HT1080 (cell line): ENCODE measurements at regions not wholly inside any gene's neighbourhood (a gene's known extent, or its start where the extent isn't known, plus 50 kb on each side); places are given as distances from the start of the nearest gene placed in this dataset.
"Not testable (repeated sequence)": the region's sequence is repeated elsewhere in the genome, so short reads cannot be mapped to it uniquely, and the experiment has no call there.

ENCODE experiments used
- DNase-seq: peaks from one replicate; pipeline ENCODE4 v3.0.0-alpha.2; 2015; ENCODE audit warnings: low read depth

DNA sequence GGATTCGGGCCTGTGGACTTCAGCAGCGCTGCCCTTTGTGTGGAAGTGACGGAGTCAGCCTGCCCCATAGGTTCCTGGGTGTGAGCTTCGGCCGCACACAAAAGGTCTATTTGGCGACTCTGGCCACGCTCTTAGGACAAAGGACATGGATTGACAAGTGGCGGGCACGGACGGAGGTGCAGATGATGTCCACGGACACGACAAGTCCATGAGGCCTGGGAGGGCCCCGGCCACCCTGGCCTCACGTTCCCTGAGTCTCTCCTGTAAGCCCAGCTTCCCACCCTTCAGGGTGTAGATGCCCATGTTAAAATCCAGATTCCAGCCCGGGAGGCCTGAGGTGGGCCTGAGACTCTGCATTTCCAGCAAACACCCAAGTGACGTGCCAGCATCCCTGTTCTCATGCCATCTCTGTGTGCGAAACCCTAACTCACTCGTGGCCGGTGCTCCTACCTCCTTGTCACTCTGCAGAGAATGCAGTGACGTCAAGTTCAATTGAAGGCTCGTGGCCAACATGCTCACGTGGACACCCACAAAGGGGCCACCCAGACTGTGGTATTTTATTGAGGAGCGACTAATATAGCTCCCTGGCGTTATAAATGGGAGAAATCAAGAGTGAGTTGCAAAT, 111.7 kb downstream of the RTP5 start:
- no peak for DNase-seq

DNA sequence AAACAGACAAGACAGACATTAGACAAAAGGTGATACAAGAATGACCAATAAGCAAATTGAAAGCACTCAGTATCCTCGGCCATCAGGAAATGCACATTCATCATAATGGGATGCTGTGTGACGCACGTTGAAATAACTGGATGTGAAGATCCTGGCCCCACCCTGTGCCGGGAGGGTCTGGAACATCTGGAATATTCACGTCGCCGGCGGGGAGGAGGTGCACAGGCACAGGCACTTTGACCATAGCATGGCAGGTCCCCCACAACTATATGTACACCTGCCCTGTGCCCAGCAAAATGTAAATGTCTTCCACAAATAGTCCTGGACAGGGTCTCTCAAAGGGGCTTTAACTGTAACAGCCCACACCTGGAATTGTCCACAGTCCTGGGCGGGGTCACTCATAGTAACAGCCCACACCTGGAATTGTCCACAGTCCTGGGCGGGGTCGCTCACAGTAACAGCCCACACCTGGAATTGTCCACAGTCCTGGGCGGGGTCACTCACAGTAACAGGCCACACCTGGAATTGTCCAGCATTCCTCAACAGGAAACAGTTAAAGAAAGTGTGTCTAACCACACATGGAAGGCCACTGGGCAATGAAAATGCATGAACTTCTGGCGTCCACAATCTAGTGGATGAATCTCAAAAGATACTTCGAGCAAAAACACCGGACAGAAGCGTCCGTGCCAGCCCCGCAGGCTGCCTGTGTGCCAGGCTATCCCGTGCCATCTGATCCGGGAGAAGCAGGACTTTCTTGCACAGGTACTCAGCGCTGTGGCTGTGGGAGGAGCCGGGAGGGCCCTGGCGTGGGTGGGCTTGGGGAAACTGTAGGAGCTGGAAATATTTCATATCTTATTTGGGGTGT, 113.4 kb downstream of the RTP5 start:
- no peak for DNase-seq

DNA sequence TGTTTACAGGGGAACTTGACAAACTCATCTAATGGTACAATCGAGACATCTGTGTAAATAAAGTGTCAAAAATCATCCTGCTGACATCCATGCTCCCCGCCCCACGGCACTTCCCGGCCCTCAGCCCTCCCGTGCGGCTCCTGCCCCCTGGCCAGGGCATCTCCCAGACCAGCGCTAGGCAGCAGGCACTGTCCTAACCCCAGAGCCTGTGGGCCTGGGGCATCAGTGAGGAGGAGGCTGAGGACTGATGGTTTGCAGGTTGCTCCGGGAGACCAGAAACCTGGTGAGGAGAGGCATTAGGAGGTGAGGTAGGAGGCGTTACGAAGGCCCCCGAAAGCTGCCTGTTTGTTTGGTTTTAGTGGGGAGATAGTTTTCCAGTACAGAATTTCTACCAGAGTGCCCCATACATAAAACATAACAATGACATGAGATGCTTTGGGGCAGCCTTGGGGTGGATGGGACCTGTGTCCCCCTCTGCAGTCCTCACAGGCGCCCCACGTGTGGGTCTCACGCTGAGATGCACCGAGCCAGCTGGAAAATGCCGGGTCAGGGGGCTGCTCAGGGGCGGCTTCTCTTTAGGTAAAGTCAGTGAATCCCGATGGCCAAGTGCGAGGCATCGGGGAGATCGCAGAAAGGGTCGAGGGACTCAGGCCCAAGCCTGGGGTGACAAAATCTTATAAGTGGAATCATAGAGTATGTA, 114.2 kb downstream of the RTP5 start:
- no peak for DNase-seq

DNA sequence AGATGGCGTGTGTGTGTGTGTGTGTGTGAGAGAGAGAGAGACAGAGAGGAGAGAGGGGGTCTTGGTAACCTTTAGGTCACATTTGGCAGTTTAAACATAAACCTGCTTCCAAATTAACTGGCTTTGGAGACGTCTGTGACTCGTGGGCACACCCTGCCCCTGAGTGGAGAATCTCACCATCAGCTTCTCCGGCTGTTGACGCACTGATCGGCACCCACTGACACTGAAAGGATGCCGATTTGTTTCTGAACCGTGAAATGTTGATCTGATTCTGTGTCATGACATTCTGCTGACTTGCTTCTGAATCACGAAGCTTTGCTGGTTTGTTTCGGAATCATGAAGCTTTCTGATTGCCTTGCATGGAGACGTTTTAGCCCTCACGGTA, 114.7 kb downstream of the RTP5 start:
- DNase-seq = no peak

DNA sequence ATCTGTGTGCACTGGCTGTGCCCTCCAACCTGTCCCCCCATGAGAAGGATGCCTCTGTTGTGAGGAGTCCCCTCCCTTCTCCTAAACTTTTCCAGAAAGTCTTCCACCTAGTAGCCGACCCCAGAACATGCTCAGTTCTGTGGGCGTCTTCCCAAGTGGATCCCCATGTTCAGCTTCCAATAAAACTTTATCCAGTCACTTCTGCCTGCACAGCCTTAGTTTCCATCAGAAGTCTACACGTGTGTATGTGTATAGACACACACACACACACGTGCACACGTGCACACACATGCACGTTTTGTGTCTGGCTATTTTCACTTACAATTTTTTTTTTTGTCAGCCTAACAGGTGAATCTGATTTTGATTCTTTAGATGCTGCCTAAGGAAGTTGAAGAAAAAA, 115.1 kb downstream of the RTP5 start:
- no peak for DNase-seq

DNA sequence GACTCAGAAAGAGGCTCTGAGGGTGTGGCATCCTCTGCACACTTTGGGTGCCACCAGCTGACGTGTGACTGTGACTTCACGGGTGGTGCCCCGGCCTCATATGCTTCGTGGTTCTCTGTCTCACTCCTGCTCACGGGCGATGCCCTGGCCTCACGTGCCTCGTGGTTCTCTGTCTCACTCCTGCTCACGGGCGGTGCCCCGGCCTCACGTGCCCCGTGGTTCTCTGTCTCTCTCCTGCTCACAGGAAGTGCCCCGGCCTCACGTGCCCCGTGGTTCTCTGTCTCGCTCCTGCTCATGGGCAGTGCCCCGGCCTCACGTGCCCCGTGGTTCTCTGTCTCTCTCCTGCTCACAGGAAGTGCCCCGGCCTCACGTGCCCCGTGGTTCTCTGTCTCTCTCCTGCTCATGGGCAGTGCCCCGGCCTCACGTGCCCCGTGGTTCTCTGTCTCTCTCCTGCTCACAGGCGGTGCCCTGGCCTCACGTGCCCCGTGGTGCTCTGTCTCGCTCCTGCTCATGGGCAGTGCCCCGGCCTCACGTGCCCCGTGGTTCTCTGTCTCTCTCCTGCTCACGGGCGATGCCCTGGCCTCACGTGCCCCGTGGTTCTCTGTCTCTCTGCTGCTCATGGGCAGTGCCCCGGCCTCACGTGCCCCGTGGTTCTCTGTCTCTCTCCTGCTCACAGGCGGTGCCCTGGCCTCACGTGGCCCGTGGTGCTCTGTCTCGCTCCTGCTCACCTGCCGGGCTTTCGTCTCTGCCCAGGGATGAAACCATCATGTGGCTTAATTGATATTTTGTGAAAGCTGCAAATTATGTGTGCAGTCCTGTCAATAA, 115.8 kb downstream of the RTP5 start:
- not testable (repeated sequence) for DNase-seq

DNA sequence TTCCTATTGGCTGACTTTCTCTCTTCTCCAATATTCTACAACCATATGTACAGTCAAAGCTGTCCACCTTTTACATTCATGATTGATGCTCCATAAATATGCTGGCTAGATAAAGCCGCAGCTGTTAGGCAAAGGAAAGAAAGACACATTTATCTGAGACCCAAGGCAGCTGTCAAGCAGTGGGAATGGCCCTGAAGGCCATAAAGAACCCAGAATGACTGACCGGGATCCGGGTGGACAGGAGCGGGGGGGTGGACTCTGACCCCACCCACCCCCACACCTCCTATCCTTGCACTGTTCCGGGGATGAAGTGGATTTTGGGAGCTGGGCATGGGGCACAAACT, 116.4 kb downstream of the RTP5 start:
- no peak for DNase-seq

DNA sequence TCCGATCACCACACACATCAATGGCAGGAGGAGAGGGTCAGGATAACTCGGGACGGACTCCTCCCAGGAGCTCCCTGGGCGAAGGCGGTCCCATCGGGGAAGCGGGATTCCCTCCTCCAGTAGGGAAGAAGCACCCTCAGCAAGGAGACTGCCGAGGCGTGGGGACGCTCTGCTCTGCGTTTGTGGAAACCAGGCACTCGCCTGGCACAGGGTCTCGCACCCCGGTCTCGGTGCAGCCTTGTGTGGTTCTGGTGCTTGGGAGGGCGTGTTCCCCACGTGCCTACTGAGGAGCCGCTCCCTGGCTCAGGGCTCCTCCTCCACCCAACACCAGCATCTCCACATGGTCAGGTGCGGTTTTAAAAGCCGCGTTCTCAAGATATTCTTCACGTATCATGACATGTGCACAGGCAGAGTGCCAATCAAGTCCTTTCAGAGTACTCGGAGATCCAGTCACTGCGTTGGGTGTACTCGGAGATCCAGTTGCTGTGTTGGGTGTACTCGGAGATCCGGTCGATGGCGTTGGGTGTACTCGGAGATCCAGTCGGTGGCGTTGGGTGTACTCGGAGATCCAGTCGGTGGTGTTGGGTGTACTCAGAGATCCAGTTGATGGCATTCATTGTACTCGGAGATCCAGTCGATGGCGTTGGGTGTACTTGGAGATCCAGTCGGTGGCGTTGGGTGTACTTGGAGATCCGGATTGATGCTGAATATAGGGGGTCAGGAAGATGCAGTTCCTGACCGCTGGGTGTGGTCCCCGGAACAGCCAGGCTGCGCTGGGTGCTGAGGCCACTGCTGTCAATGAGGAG, 117.5 kb downstream of the RTP5 start:
- no peak for DNase-seq

DNA sequence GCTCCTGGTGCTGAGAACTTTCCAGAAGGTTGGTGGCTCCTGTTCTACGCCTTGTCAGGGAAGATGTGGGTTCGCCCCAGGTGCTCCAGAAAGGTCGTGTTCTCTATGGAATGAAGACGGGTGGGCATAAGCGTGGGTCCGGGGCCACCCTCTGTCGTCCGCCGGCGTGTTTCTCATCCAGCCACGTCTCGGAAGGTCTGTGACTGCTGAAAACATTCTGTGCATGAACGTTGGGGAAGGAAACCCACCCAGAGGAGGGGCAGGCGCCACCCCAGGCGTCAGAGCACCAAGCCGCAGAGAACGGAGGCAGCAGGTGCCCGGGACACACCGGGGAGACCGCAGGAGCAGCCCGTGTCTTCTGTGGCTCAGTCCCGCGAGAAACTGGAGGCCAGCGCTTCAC, 118.2 kb downstream of the RTP5 start:
- no peak for DNase-seq

DNA sequence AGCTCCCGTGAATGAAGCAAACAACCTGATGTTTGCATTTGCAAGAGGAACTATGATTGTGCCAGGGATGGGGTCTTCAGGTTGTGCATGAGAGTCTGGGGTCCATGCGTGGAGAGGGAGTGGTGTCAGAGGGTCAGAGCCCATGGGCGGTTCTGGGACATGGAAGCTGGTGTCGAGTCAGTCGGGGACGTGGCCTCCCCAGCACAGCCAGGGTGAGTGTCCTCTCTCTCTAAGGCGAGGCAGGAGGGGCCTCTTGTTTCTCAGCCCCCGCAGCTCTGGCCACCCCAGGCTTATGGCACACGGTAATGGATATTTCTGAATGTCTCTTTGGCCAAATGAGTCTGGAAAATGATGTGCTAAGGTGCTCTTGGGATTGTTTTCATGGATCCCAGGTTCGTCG, 118.6 kb downstream of the RTP5 start:
- no peak for DNase-seq

DNA sequence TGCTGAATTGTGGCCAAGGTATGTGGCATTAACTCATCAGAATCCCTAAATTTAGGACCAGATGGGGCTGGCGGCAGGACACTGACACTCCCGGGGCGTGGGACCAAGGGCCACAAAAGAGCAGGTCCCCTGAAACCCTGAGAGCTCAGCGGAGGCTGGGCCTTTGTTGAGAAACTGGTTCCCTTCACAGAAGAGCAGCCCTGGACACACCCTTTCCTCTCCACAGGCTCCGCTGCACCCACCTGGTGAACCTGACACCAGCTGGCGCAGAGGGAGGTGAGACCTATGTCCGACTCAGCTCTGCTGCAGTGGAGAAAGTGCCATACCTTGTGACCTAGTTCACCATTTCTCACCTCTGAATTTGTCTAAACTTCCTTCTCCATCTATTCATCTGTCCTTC, 119.5 kb downstream of the RTP5 start:
- no peak for DNase-seq

DNA sequence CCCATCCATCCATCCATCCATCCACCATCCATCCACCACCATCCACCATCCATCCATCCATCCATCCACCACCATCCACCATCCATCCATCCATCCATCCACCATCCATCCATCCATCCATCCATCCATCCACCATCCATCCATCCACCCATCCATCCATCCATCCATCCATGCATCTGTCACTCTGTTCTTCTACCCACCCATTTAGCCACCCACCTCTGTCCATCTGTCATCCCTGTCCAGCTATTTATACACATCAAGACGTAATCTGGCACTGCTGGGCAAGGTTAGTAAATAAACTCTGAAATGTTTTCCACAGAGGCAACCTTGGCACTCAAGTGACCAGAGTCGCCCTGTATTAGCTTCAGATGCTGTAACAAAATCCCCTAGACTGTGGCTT, 120.9 kb downstream of the RTP5 start:
- DNase-seq = no peak

DNA sequence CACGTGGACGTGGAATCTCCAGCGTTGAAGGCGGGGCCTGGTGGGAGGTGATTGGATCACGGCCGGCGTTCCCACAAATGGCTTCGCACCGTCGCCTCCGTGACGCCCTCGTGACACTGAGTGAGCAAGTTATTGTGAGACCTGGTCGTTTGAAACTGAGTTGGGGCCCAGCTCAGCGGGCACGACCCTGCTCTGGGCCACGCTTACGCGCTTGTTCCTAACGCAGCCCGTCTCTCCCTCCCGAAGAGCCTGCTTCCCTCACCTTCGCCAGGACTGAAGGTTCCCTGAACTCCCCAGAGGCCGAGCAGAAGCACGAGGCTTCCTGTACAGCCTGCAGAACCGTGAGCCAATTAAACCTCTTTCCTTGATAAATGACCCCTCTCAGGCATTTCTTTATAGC, 121.8 kb downstream of the RTP5 start:
- DNase-seq = no peak

DNA sequence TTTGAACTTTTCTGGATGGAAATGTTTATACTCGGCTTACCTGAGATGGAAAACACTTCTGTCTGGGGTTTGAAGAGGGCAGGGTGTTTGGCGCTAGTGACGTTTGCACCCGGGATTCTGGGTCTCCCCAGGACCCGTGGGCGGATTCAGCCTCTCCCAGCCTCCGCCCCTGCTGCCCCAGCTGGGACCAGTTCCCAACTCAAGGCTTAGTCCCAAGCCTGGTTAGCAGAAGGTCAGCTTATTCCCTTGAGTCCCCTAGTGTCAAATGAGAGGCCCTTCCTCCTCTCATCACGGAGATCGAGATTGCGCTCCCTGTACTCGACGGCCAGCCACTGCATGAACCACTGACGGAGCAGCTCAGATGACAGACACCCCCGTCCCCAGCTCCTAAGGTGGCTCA, 123.2 kb downstream of the RTP5 start:
- DNase-seq = no peak

DNA sequence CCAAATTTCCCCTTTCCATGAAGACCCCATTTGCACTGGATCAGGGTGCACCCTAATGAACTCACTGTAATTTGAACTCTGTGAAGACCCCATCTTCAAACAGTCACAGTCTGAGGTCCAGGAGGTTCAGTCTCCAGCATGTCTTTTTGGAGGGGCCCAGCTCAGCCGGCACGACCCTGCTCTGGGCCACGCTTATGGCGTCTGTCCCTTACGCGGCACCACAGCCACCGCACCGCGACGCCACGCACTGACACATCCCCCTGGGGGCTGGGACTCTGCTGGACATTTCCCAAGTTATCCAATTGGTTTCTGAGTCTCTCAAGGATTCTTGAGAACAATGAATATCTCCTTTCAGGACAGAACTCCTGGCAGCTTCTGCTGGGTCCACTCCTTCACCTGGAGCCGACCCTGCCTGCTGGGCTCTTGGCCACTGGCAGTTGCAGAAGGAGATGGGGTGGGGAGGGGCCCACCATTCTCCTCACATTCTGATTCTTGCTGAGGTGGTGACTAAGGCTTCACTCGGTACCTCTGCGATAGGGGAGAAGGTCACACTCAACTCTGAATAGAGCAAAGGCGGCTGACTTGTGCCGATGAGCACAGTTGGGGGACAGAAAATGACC, 124.0 kb downstream of the RTP5 start:
- no peak for DNase-seq

DNA sequence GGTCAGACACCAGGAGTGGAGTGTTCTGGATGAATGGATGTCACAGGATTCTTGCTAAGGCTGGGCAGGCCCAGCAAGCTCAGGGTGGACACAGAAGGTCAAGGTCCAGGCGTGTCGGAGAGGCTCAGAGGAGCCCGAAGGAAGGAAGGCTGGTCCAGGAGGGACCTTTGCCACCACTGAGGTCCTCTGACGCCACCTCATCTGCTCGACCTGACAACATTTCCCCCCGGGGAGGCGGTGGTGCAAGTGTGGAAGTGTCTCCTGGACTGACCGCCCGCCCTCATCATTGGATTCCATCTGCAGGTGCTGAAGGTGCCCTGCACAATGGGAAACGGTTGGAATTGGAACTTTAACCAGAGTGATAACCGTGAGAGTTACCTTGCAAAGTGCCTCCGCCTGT, 124.6 kb downstream of the RTP5 start:
- no peak for DNase-seq

DNA sequence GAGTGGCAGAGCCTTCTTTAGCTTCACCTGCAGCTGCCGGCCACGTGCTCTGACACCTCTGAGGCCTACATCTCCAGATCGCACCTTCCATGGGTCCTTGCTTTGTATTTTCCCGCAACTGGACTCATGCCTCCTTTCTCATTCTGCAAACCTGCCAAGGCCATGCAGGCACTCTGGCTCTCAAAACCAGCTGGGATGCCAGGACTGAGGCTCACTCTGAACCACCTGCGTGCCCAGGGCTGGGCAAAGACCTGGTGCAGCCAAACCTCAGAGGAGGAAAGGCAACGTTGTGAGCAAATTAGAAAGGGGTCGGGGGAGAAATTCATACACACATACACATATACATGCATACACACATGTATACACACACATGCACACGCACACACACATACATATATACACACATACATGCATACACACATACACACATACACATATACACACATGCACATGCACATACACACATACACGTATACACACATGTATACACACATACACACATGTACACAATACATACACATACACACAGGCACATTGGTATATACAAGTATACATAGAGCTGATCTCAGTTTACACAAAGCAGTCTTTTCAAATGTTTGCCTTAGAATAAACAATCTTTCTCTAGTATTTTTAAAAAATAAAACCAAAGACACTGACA, 125.2 kb downstream of the RTP5 start:
- no peak for DNase-seq

DNA sequence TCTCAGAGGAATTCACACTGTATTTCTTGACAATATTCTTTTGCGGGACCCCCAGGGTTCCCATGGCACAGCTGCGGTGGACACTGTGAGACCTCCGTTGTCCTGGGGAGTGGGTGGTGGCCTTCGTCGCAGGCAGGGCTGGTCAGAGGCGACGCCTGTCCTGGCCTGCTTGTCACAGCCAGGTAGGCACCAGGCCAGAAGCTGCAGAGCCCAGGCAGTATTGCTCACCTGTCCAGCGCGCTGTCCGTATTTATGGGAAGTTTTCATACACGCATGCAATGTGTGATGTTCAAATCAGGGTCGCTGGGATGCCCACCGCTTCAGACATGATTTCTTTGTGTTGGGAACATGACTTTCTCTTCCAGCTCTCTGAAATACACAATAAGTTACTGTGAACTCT, 126.6 kb downstream of the RTP5 start:
- no peak for DNase-seq

DNA sequence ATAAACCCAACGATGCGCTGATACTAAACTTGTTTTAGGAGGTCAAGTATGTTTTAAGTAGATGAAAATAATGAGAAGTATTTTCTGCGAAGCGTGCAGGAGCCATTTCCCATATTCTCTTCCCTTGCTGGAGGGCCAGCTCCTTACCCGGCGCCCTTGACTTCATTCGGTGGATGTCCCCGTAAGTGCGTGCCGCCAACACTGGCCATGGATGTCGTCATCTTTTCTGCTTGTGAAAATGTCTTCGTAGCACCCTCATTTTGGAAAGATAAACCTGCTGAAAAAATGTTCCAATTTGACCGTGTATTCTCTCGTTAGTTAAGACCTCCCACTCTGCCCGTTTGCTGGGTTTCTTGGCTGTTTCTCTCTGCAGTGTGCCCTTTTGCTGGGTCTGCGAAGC, 127.5 kb downstream of the RTP5 start:
- DNase-seq = no peak

DNA sequence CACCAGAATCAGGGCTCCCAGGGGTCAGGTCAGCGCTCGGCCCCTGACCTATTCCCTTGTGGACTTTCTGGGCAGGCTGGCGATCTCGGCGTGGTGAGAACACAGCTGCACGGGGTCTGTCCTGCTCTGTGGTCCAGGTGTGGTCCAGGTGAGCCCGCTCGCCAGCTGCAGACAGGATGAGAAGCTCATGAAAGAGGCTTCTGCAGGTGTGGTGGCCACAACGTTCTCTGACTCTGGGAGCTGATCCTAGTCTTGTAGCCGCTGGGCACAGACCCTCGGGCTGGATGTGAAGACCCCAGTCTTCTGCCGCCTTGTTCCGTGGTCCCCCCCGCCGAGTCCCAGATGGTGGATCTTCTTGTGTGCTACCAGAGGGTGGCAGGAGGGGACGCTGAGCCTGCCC, 129.7 kb downstream of the RTP5 start:
- no peak for DNase-seq
